Activated T-helper 2 cell treated with anti-CD3 and anti-CD28 coated beads, Interferon-gamma antibody, Interleukin-2, Interleukin-4, amounts not matched to agents 10 μg/mL and 5 μg/mL and 100 μg/mL, durations not matched to agents 14 hours and 24 hours and 36 hours (primary cell): ENCODE measurements at regions not wholly inside any gene's neighbourhood (a gene's known extent, or its start where the extent isn't known, plus 50 kb on each side); places are given as distances from the start of the nearest gene placed in this dataset.
"Not testable (repeated sequence)": the region's sequence is repeated elsewhere in the genome, so short reads cannot be mapped to it uniquely, and the experiment has no call there.

ENCODE experiments used
- DNase-seq: peaks from one replicate; pipeline ENCODE4 v3.0.0; 2021; ENCODE audit warnings: low spot score
- H3K27ac Mint-ChIP-seq: one replicate; pipeline ENCODE4 v1.8.0; 2021; ENCODE audit warnings: mixed read lengths
- H3K27me3 Mint-ChIP-seq: one replicate; pipeline ENCODE4 v1.8.0; 2021; ENCODE audit warnings: low read depth, mixed read lengths
- H3K36me3 Mint-ChIP-seq: one replicate; pipeline ENCODE4 v1.8.0; 2021; ENCODE audit warnings: low read depth, mixed read lengths
- H3K4me1 Mint-ChIP-seq: one replicate; pipeline ENCODE4 v1.8.0; 2021; ENCODE audit warnings: low read depth, mixed read lengths
- H3K4me3 Mint-ChIP-seq: one replicate; pipeline ENCODE4 v1.8.0; 2021; ENCODE audit warnings: low read depth, mild to moderate bottlenecking, moderate library complexity, mixed read lengths
- H3K9me3 Mint-ChIP-seq: one replicate; pipeline ENCODE4 v1.8.0; 2021; ENCODE audit warnings: mixed read lengths
- intact Hi-C: fragments of 100-400 bp; cut with micrococcal nuclease; formaldehyde crosslinking; loops from one replicate; pipeline ENCODE4 v1.15.1; 2023

- H3K36me3 Mint-ChIP-seq = no peaks in the 10 kb centered on the region
- H3K4me3 Mint-ChIP-seq = no peak overlapping the region
- no peak overlapping the region for H3K27ac Mint-ChIP-seq
- DNase-seq = no peak
- intact Hi-C loops = no loop called here
- no peaks in the 10 kb centered on the region for H3K4me1 Mint-ChIP-seq
- no peaks in the 10 kb centered on the region for H3K27me3 Mint-ChIP-seq
- no peaks in the 10 kb centered on the region for H3K9me3 Mint-ChIP-seq
These were observed 149.9 kb upstream of the RAB6C start for GRCh38 chr2:129829588-129829987.

- Mint-ChIP-seq H3K9me3 (no peaks in the 10 kb centered on the region), H3K27ac (no peak overlapping the region), H3K36me3 (no peaks in the 10 kb centered on the region), H3K4me3 (no peak overlapping the region), H3K4me1 (no peaks in the 10 kb centered on the region), H3K27me3 (no peaks in the 10 kb centered on the region)
- intact Hi-C loops = no loop called here
- no peak for DNase-seq
These were observed 148.4 kb upstream of the RAB6C start for GRCh38 chr2:129831018-129831417.

- intact Hi-C loops, H3K4me1 Mint-ChIP-seq, H3K27ac Mint-ChIP-seq, DNase-seq, H3K4me3 Mint-ChIP-seq, H3K27me3 Mint-ChIP-seq, H3K36me3 Mint-ChIP-seq, H3K9me3 Mint-ChIP-seq: not testable (repeated sequence)
These were observed 146.0 kb upstream of the RAB6C start for GRCh38 chr2:129833465-129833864.

GRCh38 chr2:129847043-129847442, 132.4 kb upstream of the RAB6C start:
- Mint-ChIP-seq H3K36me3 (no peaks in the 10 kb centered on the region), H3K4me3 (no peak overlapping the region), H3K4me1 (no peaks in the 10 kb centered on the region), H3K27me3 (peaks cover 4% of the 10 kb centered on the region), H3K27ac (no peak overlapping the region), H3K9me3 (no peaks in the 10 kb centered on the region)
- intact Hi-C loops = loop anchor here (10.0 kb wide), 1 partner anchor 1112 kb away; no protein-coding TSS in a partner anchor
- no peak for DNase-seq

- Mint-ChIP-seq H3K4me3 (no peak overlapping the region), H3K9me3 (no peaks in the 10 kb centered on the region), H3K36me3 (no peaks in the 10 kb centered on the region), H3K27ac (no peak overlapping the region), H3K4me1 (no peaks in the 10 kb centered on the region), H3K27me3 (peaks cover 4% of the 10 kb centered on the region)
- intact Hi-C loops = loop anchor here (10.0 kb wide), 1 partner anchor 1115 kb away; no protein-coding TSS in a partner anchor
- DNase-seq = no peak
These were observed 129.8 kb upstream of the RAB6C start for GRCh38 chr2:129849559-129850160.

- Mint-ChIP-seq H3K36me3 (no peaks in the 10 kb centered on the region), H3K4me3 (no peak overlapping the region), H3K27me3 (peaks cover 3% of the 10 kb centered on the region), H3K9me3 (no peaks in the 10 kb centered on the region), H3K4me1 (no peaks in the 10 kb centered on the region), H3K27ac (no peak overlapping the region)
- no peak for DNase-seq
- intact Hi-C loops = no loop called here
These were observed 122.3 kb upstream of the RAB6C start for GRCh38 chr2:129857200-129857599.

- no peak for DNase-seq
- Mint-ChIP-seq H3K27me3 (peaks cover 3% of the 10 kb centered on the region), H3K4me1 (no peaks in the 10 kb centered on the region), H3K36me3 (no peaks in the 10 kb centered on the region), H3K4me3 (no peak overlapping the region), H3K9me3 (no peaks in the 10 kb centered on the region), H3K27ac (no peak overlapping the region)
- intact Hi-C loops = no loop called here
These were observed 120.3 kb upstream of the RAB6C start for GRCh38 chr2:129859175-129859574.

- Mint-ChIP-seq H3K4me1 (no peaks in the 10 kb centered on the region), H3K27ac (no peak overlapping the region), H3K36me3 (no peaks in the 10 kb centered on the region), H3K4me3 (no peak overlapping the region), H3K9me3 (no peaks in the 10 kb centered on the region), H3K27me3 (peaks cover 3% of the 10 kb centered on the region)
- intact Hi-C loops = no loop called here
- DNase-seq = no peak
These were observed 119.4 kb upstream of the RAB6C start for GRCh38 chr2:129860088-129860487.

- intact Hi-C loops = no loop called here
- Mint-ChIP-seq H3K27ac (no peak overlapping the region), H3K27me3 (no peaks in the 10 kb centered on the region), H3K4me1 (no peaks in the 10 kb centered on the region), H3K4me3 (no peak overlapping the region), H3K36me3 (no peaks in the 10 kb centered on the region), H3K9me3 (no peaks in the 10 kb centered on the region)
- DNase-seq = no peak
These were observed 117.7 kb upstream of the RAB6C start for GRCh38 chr2:129861666-129862288.

- Mint-ChIP-seq H3K9me3 (no peaks in the 10 kb centered on the region), H3K27me3 (no peaks in the 10 kb centered on the region), H3K4me1 (no peaks in the 10 kb centered on the region), H3K27ac (no peak overlapping the region), H3K4me3 (no peak overlapping the region), H3K36me3 (no peaks in the 10 kb centered on the region)
- no peak for DNase-seq
- intact Hi-C loops = no loop called here
These were observed 116.8 kb upstream of the RAB6C start for GRCh38 chr2:129862668-129863067.

GRCh38 chr2:129863350-129863749, 116.1 kb upstream of the RAB6C start:
- H3K4me1 Mint-ChIP-seq = no peaks in the 10 kb centered on the region
- H3K27me3 Mint-ChIP-seq = no peaks in the 10 kb centered on the region
- no peaks in the 10 kb centered on the region for H3K9me3 Mint-ChIP-seq
- H3K36me3 Mint-ChIP-seq = no peaks in the 10 kb centered on the region
- H3K27ac Mint-ChIP-seq = no peak overlapping the region
- DNase-seq = no peak
- intact Hi-C loops = no loop called here
- H3K4me3 Mint-ChIP-seq = no peak overlapping the region

GRCh38 chr2:129864719-129865118, 114.7 kb upstream of the RAB6C start:
- no peak overlapping the region for H3K4me3 Mint-ChIP-seq
- H3K36me3 Mint-ChIP-seq = no peaks in the 10 kb centered on the region
- intact Hi-C loops = no loop called here
- no peaks in the 10 kb centered on the region for H3K27me3 Mint-ChIP-seq
- no peak for DNase-seq
- no peaks in the 10 kb centered on the region for H3K4me1 Mint-ChIP-seq
- H3K27ac Mint-ChIP-seq = no peak overlapping the region
- no peaks in the 10 kb centered on the region for H3K9me3 Mint-ChIP-seq

- no peaks in the 10 kb centered on the region for H3K27me3 Mint-ChIP-seq
- no peaks in the 10 kb centered on the region for H3K36me3 Mint-ChIP-seq
- intact Hi-C loops = no loop called here
- H3K27ac Mint-ChIP-seq = no peak overlapping the region
- no peak overlapping the region for H3K4me3 Mint-ChIP-seq
- H3K4me1 Mint-ChIP-seq = no peaks in the 10 kb centered on the region
- no peaks in the 10 kb centered on the region for H3K9me3 Mint-ChIP-seq
- DNase-seq = no peak
These were observed 113.5 kb upstream of the RAB6C start for GRCh38 chr2:129865976-129866375.
